GM12878 (cell line): ENCODE measurements at regions not wholly inside any gene's neighbourhood (a gene's known extent, or its start where the extent isn't known, plus 50 kb on each side); places are given as distances from the start of the nearest gene placed in this dataset.

Experiments used
- ATAC-seq: fragments of 200-7000 bp; cut with Tn5 transposase; 3 replicates; pipeline ENCODE4 v1.9.1; 2020; ENCODE audit warnings: mild to moderate bottlenecking, moderate library complexity
- BruUV-seq: library from RNA; stranded (reverse); fragments of 400-500 nt; replicated peaks from 2 replicates; lab custom pipeline; 2021; lab: Mats Ljungman, UMichigan
- CTCF ChIA-PET: fragments of 300-600 bp; sonication (Branson Sonifier 250); formaldehyde crosslinking; extraction: SDS; loops from one replicate; lab custom pipeline; 2021; ENCODE audit warnings: inconsistent platforms; lab: Yijun Ruan, JAX
- POLR2A ChIA-PET: fragments of 350-600 bp; formaldehyde crosslinking; extraction: SDS; loops from one replicate; lab custom pipeline; 2021; ENCODE audit warnings: inconsistent platforms; lab: Charles Lee
- RAD21 ChIA-PET: fragments of 300-600 bp; sonication (Branson Sonifier 250); formaldehyde crosslinking; loops from one replicate; lab custom pipeline; 2023; ENCODE audit warnings: antibody characterized with exemption; ENCODE audit not compliant: unreplicated experiment; lab: Charles Lee
- SMC1A ChIA-PET: fragments of 300-600 bp; sonication (Branson Sonifier 250); formaldehyde crosslinking; loops from one replicate; lab custom pipeline; 2023; ENCODE audit not compliant: unreplicated experiment, uncharacterized antibody; lab: Charles Lee
- DNase-seq: peaks from one replicate; pipeline ENCODE4 v3.0.0-alpha.2; 2011; ENCODE audit warnings: low read depth, low spot score
- FAIRE-seq: peaks from 3 replicates; lab custom pipeline; 2011; peaks lifted over from hg19 to GRCh38; lab: Jason Lieb, UNC
- H2AFZ ChIP-seq: 2 replicates; pipeline ENCODE4 v1.6.0; 2011; ENCODE audit warnings: low read depth, low read length, control low read depth; ENCODE audit not compliant: control insufficient read depth
- H3K27ac ChIP-seq: 2 replicates; pipeline ENCODE4 v1.5.1; 2011; ENCODE audit warnings: control low read depth; ENCODE audit not compliant: control insufficient read depth, insufficient read depth
- H3K27me3 ChIP-seq, 2 experiments: replicated peaks in 1 of 2; 2 replicates each; pipeline versions ENCODE4 v1.6.0 to v1.6.1; 2011; ENCODE audit warnings: low read length in 1 of 2; ENCODE audit not compliant: control insufficient read depth in 2 of 2, insufficient read depth in 2 of 2
- H3K36me3 ChIP-seq, 2 experiments: 2 replicates each; pipeline ENCODE4 v1.5.1; 2011; ENCODE audit warnings: low read length in 1 of 2; ENCODE audit not compliant: control insufficient read depth in 2 of 2, insufficient read depth in 2 of 2
- H3K4me1 ChIP-seq: 2 replicates; pipeline ENCODE4 v1.6.1; 2011; ENCODE audit warnings: mild to moderate bottlenecking, low read length, moderate library complexity, mixed read lengths; ENCODE audit not compliant: control insufficient read depth, insufficient read depth
- H3K4me2 ChIP-seq: 2 replicates; pipeline ENCODE4 v1.6.0; 2011; ENCODE audit warnings: control low read depth; ENCODE audit not compliant: control insufficient read depth, insufficient read depth
- H3K4me3 ChIP-seq: fragments of 200-600 bp; sonication (generic); 2 replicates; pipeline ENCODE4 v1.5.1; 2016
- H3K79me2 ChIP-seq: 2 replicates; pipeline ENCODE4 v1.6.0; 2011; ENCODE audit warnings: low read length; ENCODE audit not compliant: control insufficient read depth, insufficient read depth
- H3K9ac ChIP-seq: 2 replicates; pipeline ENCODE4 v1.8.0; 2011; ENCODE audit warnings: low read length, control low read depth, mixed read lengths; ENCODE audit not compliant: control insufficient read depth, insufficient read depth
- H3K9me3 ChIP-seq: replicated peaks from 3 replicates; pipeline ENCODE4 v1.5.1; 2011; ENCODE audit warnings: mild to moderate bottlenecking, low read length; ENCODE audit not compliant: control insufficient read depth, insufficient read depth
- H4K20me1 ChIP-seq: 2 replicates; pipeline ENCODE4 v1.6.0; 2011; ENCODE audit not compliant: control insufficient read depth, insufficient read depth
- ASH2L ChIP-seq: fragments of 300-600, 200-600 bp; sonication (generic); IDR thresholded peaks from 2 replicates; pipeline ENCODE4 v1.6.1; 2017; ENCODE audit warnings: low read depth, mild to moderate bottlenecking, borderline replicate concordance
- BCL3 ChIP-seq: IDR thresholded peaks from 2 replicates; pipeline ENCODE4 v1.6.1; 2011; ENCODE audit warnings: borderline replicate concordance, low read depth, mild to moderate bottlenecking, moderate library complexity, low read length; ENCODE audit not compliant: insufficient read depth, poor library complexity, severe bottlenecking
- NKRF ChIP-seq: fragments of 450-650 bp; conservative IDR thresholded peaks from 2 replicates; pipeline ENCODE4 v1.6.1; 2017; ENCODE audit warnings: mild to moderate bottlenecking, moderate library complexity
- SREBF1 ChIP-seq: IDR thresholded peaks from 2 replicates; pipeline ENCODE4 v1.6.1; 2012; ENCODE audit warnings: mild to moderate bottlenecking, low read length
- WGBS: methylation state at CpG from one replicate; pipeline ENCODE4 v1.1.6; 2016; ENCODE audit warnings: low lambda C conversion rate; ENCODE audit not compliant: insufficient replicate concordance, insufficient coverage; ENCODE audit errors: missing lambda C conversion rate; 5-methylcytosine and 5-hydroxymethylcytosine counted together
- in situ Hi-C: fragments of 300-500 bp; cut with MboI; formaldehyde crosslinking; loops from 9 replicates; pipeline ENCODE4 v1.14.3; 2018; ENCODE audit warnings: mixed read lengths
- intact Hi-C: fragments of 100-400 bp; cut with micrococcal nuclease; formaldehyde crosslinking; loops from one replicate; pipeline ENCODE4 v1.14.2; 2022; ENCODE audit not compliant: unreplicated experiment

GRCh38 chr10:3385487-3385886 lies 212.9 kb upstream of the PITRM1 start:
- intact Hi-C loops = no loop called here
- FAIRE-seq = no peak
- CTCF ChIA-PET = no interaction called here

More at GRCh38 chr10:3385487-3385886, 212.9 kb upstream of the PITRM1 start:
- no peak overlapping the region for H3K27ac ChIP-seq
- no peak overlapping the region for H3K4me2 ChIP-seq
- no peak overlapping the region for H3K4me3 ChIP-seq
- no peaks in the 10 kb centered on the region for H4K20me1 ChIP-seq
- DNase-seq = no peak
- RAD21 ChIA-PET = no interaction called here
- H3K9ac ChIP-seq = no peak overlapping the region
- ATAC-seq = no peak
- no peaks in the 10 kb centered on the region for H3K36me3 ChIP-seq
- POLR2A ChIA-PET = no interaction called here
- no TSS peak for BruUV-seq
- H3K9me3 ChIP-seq = no peaks in the 10 kb centered on the region; the same call in 2 of the 3 replicates
- H3K4me1 ChIP-seq = no peaks in the 10 kb centered on the region
- no peak overlapping the region for H2AFZ ChIP-seq
- no peaks in the 10 kb centered on the region for H3K79me2 ChIP-seq
- TF ChIP-seq BCL3 (no peak), ASH2L (no peak), SREBF1 (no peak), NKRF (no peak)
- 65% methylated on average over 2 of the region's 2 CpGs for WGBS
- SMC1A ChIA-PET = no interaction called here
- in situ Hi-C loops = no loop called here
- no peaks in the 10 kb centered on the region for H3K27me3 ChIP-seq
